ENCODE measurements at regions not wholly inside any gene's neighbourhood (a gene's known extent, or its start where the extent isn't known, plus 50 kb on each side); places are given as distances from the start of the nearest gene placed in this dataset.
A peak's percentile ranks its signal among the peaks of the same experiment; 100 is the strongest.

DNA sequence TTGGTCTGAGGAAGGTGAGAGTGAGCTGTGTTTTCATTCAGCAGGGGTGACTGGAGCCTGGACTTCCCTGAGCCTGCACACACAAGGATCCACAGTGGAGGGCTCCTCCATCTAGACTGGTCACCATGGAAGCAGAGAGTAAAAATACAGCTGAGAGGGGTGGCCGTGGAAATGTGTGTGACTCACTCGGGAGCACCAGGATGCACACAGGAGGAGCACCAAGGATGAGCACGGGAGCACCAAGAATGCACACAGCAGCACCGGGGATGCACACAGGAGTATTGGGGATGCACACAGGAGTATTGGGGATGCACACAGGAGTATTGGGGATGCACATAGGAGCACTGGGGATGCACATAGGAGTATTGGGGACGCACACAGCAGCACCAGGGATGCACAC is 365.2 kb upstream of the MYT1L start:
- no peaks in the 10 kb centered on the region for H3K36me3 ChIP-seq (ENCODE audit: control insufficient read depth, insufficient read depth, low read length)
- H3K18ac ChIP-seq (ENCODE audit: low read length), result no peak overlapping the region
- H3K4me1 ChIP-seq (ENCODE audit: control insufficient read depth, low read depth, low read length), result peaks cover 2% of the 10 kb centered on the region
- H2BK120ac ChIP-seq (ENCODE audit: low read depth, low read length), result no peak overlapping the region
- no peak overlapping the region for H2BK15ac ChIP-seq (replicated peaks; ENCODE audit: low read depth)
- no peak for DNase-seq
- no peak overlapping the region for H3K4ac ChIP-seq (ENCODE audit: low read depth, low read length)
- H3K23ac ChIP-seq (ENCODE audit: low read length), result no peak overlapping the region
- no peak overlapping the region for H2AK5ac ChIP-seq (ENCODE audit: low read length)
- H3K9ac ChIP-seq (ENCODE audit: low read length), result no peak overlapping the region
- H4K8ac ChIP-seq (ENCODE audit: low read depth, low read length), result no peak overlapping the region
- no peaks in the 10 kb centered on the region for H3K27me3 ChIP-seq (ENCODE audit: insufficient read depth, low read length, poor library complexity)
- H3K27ac ChIP-seq (ENCODE audit: low read depth, low read length), result no peak overlapping the region
- no peak overlapping the region for H2BK5ac ChIP-seq (ENCODE audit: low read length)
- H3K79me1 ChIP-seq (ENCODE audit: low read length), result no peaks in the 10 kb centered on the region
- no peak overlapping the region for H3K4me3 ChIP-seq (ENCODE audit: low read length)
- no peak overlapping the region for H4K5ac ChIP-seq (ENCODE audit: low read length)
- no peaks in the 10 kb centered on the region for H3K79me2 ChIP-seq (ENCODE audit: control insufficient read depth, insufficient read depth, low read length)
- H3K56ac ChIP-seq (ENCODE audit: low read length), result no peak overlapping the region
- no CpG with 5 or more reads among the region's 5 CpGs for WGBS (ENCODE audit: extremely low coverage, insufficient coverage, low lambda C conversion rate)
- H3K4me2 ChIP-seq (ENCODE audit: low read length), result no peak overlapping the region

DNA sequence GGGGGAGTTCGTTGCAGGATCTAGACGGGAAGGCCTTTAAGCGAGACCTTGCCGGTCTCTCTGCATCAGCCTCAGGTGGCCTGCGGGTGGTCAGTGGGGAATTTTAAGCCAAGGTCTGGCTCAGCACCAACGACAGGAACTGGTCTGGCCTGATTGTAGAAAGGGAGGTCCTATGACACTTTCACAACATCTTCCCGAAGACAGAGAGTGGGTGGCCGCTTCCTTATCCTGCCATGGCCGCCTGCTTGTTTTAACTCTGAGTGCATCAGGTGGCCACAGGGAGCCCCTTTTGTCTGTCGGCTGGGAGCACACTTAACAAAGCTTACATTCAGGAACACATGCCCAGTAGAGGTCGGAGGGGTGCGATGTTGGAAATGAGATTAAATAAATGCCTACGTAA is 363.7 kb upstream of the MYT1L start:
- no peaks in the 10 kb centered on the region for H3K79me1 ChIP-seq (ENCODE audit: low read length)
- no peak overlapping the region for H3K23ac ChIP-seq (ENCODE audit: low read length)
- no peak overlapping the region for H2BK15ac ChIP-seq (replicated peaks; ENCODE audit: low read depth)
- no peak overlapping the region for H4K5ac ChIP-seq (ENCODE audit: low read length)
- no peak overlapping the region for H3K4me2 ChIP-seq (ENCODE audit: low read length)
- H4K8ac ChIP-seq (ENCODE audit: low read depth, low read length), result no peak overlapping the region
- H3K4me3 ChIP-seq (ENCODE audit: low read length), result no peak overlapping the region
- H2BK120ac ChIP-seq (ENCODE audit: low read depth, low read length), result no peak overlapping the region
- no peak overlapping the region for H3K9ac ChIP-seq (ENCODE audit: low read length)
- no peak overlapping the region for H2BK5ac ChIP-seq (ENCODE audit: low read length)
- H3K4me1 ChIP-seq (ENCODE audit: control insufficient read depth, low read depth, low read length), result peaks cover 2% of the 10 kb centered on the region
- peak; percentile 12 for DNase-seq
- H3K18ac ChIP-seq (ENCODE audit: low read length), result no peak overlapping the region
- no peak overlapping the region for H3K27ac ChIP-seq (ENCODE audit: low read depth, low read length)
- WGBS (ENCODE audit: extremely low coverage, insufficient coverage, low lambda C conversion rate), result no CpG with 5 or more reads among the region's 13 CpGs
- H3K79me2 ChIP-seq (ENCODE audit: control insufficient read depth, insufficient read depth, low read length), result no peaks in the 10 kb centered on the region
- H2AK5ac ChIP-seq (ENCODE audit: low read length), result no peak overlapping the region
- H3K4ac ChIP-seq (ENCODE audit: low read depth, low read length), result no peak overlapping the region
- no peaks in the 10 kb centered on the region for H3K36me3 ChIP-seq (ENCODE audit: control insufficient read depth, insufficient read depth, low read length)
- no peaks in the 10 kb centered on the region for H3K27me3 ChIP-seq (ENCODE audit: insufficient read depth, low read length, poor library complexity)
- no peak overlapping the region for H3K56ac ChIP-seq (ENCODE audit: low read length)

DNA sequence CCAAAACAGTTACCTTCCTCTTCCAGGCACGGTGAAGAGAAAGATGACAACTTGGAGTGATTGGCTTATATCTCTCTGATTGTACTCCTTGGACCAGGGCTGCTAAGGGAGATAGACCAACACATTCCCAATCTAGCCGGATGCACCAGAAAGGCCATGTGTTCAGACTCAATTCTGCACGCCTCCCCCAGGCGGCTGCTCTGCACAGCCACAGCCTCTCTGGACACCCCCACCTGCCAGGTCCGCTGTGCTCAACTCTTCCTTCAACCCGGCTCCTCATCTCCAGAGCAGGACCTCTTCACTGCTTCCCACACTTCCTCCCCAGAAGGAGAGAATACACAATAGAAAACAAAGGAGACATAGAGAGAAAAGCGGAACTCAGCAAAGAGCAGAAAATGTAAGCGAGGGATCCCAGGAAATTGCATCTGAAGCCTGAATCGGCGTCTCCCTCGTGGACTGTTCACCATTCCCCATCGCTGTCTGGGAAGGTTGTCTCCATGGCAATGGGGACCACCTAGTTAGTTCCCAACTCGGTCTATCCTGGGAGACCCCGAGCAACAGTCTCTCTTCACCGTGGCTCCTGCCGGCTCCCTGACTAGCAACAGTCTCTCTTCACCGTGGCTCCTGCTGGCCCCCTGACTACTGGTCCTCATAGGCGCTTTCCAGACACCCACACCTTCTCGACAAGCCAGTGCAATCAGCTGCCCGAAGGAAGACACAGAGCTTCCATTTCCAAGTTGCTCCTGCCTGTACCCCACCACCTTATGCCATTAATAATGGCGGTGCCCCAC is 361.7 kb upstream of the MYT1L start:
- Histone ChIP-seq H4K5ac (ENCODE audit: low read length) (no peak overlapping the region), H3K4me1 (ENCODE audit: control insufficient read depth, low read depth, low read length) (no peaks in the 10 kb centered on the region), H3K56ac (ENCODE audit: low read length) (no peak overlapping the region), H3K4ac (ENCODE audit: low read depth, low read length) (no peak overlapping the region), H3K27ac (ENCODE audit: low read depth, low read length) (no peak overlapping the region), H2BK15ac (replicated peaks; ENCODE audit: low read depth) (no peak overlapping the region), H2AK5ac (ENCODE audit: low read length) (no peak overlapping the region), H4K8ac (ENCODE audit: low read depth, low read length) (no peak overlapping the region), H3K27me3 (ENCODE audit: insufficient read depth, low read length, poor library complexity) (no peaks in the 10 kb centered on the region), H3K36me3 (ENCODE audit: control insufficient read depth, insufficient read depth, low read length) (no peaks in the 10 kb centered on the region), H2BK5ac (ENCODE audit: low read length) (no peak overlapping the region), H3K79me2 (ENCODE audit: control insufficient read depth, insufficient read depth, low read length) (no peaks in the 10 kb centered on the region), H3K18ac (ENCODE audit: low read length) (no peak overlapping the region), H3K4me2 (ENCODE audit: low read length) (no peak overlapping the region), H2BK120ac (ENCODE audit: low read depth, low read length) (no peak overlapping the region), H3K79me1 (ENCODE audit: low read length) (no peaks in the 10 kb centered on the region), H3K23ac (ENCODE audit: low read length) (no peak overlapping the region), H3K9ac (ENCODE audit: low read length) (no peak overlapping the region), H3K4me3 (ENCODE audit: low read length) (no peak overlapping the region)
- WGBS (ENCODE audit: extremely low coverage, insufficient coverage, low lambda C conversion rate), result no CpG with 5 or more reads among the region's 21 CpGs
- no peak for DNase-seq

DNA sequence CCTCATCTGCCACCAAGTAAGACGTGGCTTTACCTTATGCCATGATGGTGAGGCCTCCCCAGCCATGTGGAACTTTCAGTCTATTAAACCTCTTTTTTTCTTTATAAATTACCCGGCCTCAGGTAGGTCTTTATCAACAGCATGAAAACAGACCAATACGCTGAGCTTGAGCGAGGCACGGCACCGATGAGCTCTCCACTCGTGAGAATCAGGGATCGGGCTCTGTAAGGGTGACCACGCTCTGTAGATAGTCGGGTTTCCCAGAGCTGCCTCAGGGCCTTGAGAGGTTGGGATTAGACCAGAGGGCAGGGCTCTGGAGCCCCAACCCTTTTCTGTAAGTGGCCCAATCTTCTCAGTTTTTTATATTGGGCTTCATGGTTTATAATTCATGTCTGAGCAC is 360.3 kb upstream of the MYT1L start:
- Histone ChIP-seq H2BK15ac (replicated peaks; ENCODE audit: low read depth) (no peak overlapping the region), H3K18ac (ENCODE audit: low read length) (no peak overlapping the region), H2BK120ac (ENCODE audit: low read depth, low read length) (no peak overlapping the region), H3K27ac (ENCODE audit: low read depth, low read length) (no peak overlapping the region), H3K23ac (ENCODE audit: low read length) (no peak overlapping the region), H3K9ac (ENCODE audit: low read length) (no peak overlapping the region), H3K4me2 (ENCODE audit: low read length) (no peak overlapping the region), H3K36me3 (ENCODE audit: control insufficient read depth, insufficient read depth, low read length) (no peaks in the 10 kb centered on the region), H4K8ac (ENCODE audit: low read depth, low read length) (no peak overlapping the region), H3K4me1 (ENCODE audit: control insufficient read depth, low read depth, low read length) (no peaks in the 10 kb centered on the region), H3K56ac (ENCODE audit: low read length) (no peak overlapping the region), H4K5ac (ENCODE audit: low read length) (no peak overlapping the region), H3K79me1 (ENCODE audit: low read length) (no peaks in the 10 kb centered on the region), H3K4me3 (ENCODE audit: low read length) (no peak overlapping the region), H3K27me3 (ENCODE audit: insufficient read depth, low read length, poor library complexity) (no peaks in the 10 kb centered on the region), H3K4ac (ENCODE audit: low read depth, low read length) (no peak overlapping the region), H2BK5ac (ENCODE audit: low read length) (no peak overlapping the region), H2AK5ac (ENCODE audit: low read length) (no peak overlapping the region), H3K79me2 (ENCODE audit: control insufficient read depth, insufficient read depth, low read length) (no peaks in the 10 kb centered on the region)
- no CpG with 5 or more reads among the region's 10 CpGs for WGBS (ENCODE audit: extremely low coverage, insufficient coverage, low lambda C conversion rate)
- no peak for DNase-seq

DNA sequence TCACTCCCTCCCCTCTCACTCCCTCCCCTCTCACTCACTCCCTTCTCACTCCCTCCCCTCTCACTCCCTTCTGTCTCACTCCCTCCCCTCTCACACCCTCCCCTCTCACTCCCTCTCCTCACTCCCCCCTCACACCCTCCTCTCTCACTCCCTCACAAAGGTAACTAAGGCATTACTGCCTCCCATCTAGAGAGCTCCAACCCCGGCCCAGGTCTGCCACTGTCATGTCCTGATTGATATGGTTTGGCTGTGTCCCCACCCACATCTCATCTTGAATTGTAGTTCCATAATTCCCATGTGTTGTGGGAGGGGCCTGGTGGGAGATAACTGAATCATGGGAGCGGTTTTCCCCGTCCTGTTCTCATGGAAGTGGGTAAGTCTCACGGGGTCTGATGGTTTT is 359.9 kb upstream of the MYT1L start:
- Histone ChIP-seq H3K27me3 (ENCODE audit: insufficient read depth, low read length, poor library complexity) (no peaks in the 10 kb centered on the region), H2BK15ac (replicated peaks; ENCODE audit: low read depth) (no peak overlapping the region), H4K5ac (ENCODE audit: low read length) (no peak overlapping the region), H3K18ac (ENCODE audit: low read length) (no peak overlapping the region), H2AK5ac (ENCODE audit: low read length) (no peak overlapping the region), H3K4me1 (ENCODE audit: control insufficient read depth, low read depth, low read length) (no peaks in the 10 kb centered on the region), H3K4ac (ENCODE audit: low read depth, low read length) (no peak overlapping the region), H3K79me1 (ENCODE audit: low read length) (no peaks in the 10 kb centered on the region), H3K9ac (ENCODE audit: low read length) (no peak overlapping the region), H3K56ac (ENCODE audit: low read length) (no peak overlapping the region), H3K36me3 (ENCODE audit: control insufficient read depth, insufficient read depth, low read length) (no peaks in the 10 kb centered on the region), H2BK5ac (ENCODE audit: low read length) (no peak overlapping the region), H3K23ac (ENCODE audit: low read length) (no peak overlapping the region), H3K4me3 (ENCODE audit: low read length) (no peak overlapping the region), H3K79me2 (ENCODE audit: control insufficient read depth, insufficient read depth, low read length) (no peaks in the 10 kb centered on the region), H3K4me2 (ENCODE audit: low read length) (no peak overlapping the region), H2BK120ac (ENCODE audit: low read depth, low read length) (no peak overlapping the region), H3K27ac (ENCODE audit: low read depth, low read length) (no peak overlapping the region), H4K8ac (ENCODE audit: low read depth, low read length) (no peak overlapping the region)
- no CpG with 5 or more reads among the region's 4 CpGs for WGBS (ENCODE audit: extremely low coverage, insufficient coverage, low lambda C conversion rate)
- DNase-seq, result no peak

DNA sequence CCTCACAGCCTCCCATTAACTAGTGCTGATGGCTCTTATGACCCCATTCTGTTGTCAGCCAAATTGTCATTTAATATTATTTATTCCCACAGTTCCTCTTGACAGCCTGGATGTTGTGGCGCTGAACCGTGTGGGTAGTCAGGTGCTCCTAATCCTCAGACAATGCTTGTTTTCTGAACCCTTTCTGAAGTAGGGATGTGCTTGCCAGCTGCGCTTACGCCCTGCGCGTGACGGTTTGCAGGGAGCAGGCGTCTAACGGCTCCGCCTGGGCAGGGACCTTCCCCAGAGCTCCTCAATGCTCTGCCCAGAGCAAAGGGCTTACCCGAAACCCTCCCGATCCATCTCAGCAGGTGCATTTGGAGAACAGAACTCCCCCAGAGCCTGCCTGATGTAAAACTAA is 358.2 kb upstream of the MYT1L start:
- no peaks in the 10 kb centered on the region for H3K36me3 ChIP-seq (ENCODE audit: control insufficient read depth, insufficient read depth, low read length)
- H2AK5ac ChIP-seq (ENCODE audit: low read length), result no peak overlapping the region
- no peaks in the 10 kb centered on the region for H3K79me1 ChIP-seq (ENCODE audit: low read length)
- no peak overlapping the region for H3K4me2 ChIP-seq (ENCODE audit: low read length)
- H3K9ac ChIP-seq (ENCODE audit: low read length), result no peak overlapping the region
- H3K27ac ChIP-seq (ENCODE audit: low read depth, low read length), result no peak overlapping the region
- H4K5ac ChIP-seq (ENCODE audit: low read length), result no peak overlapping the region
- no CpG with 5 or more reads among the region's 12 CpGs for WGBS (ENCODE audit: extremely low coverage, insufficient coverage, low lambda C conversion rate)
- H2BK15ac ChIP-seq (replicated peaks; ENCODE audit: low read depth), result no peak overlapping the region
- no peak overlapping the region for H3K18ac ChIP-seq (ENCODE audit: low read length)
- no peaks in the 10 kb centered on the region for H3K4me1 ChIP-seq (ENCODE audit: control insufficient read depth, low read depth, low read length)
- no peak overlapping the region for H2BK120ac ChIP-seq (ENCODE audit: low read depth, low read length)
- H3K4me3 ChIP-seq (ENCODE audit: low read length), result no peak overlapping the region
- H4K8ac ChIP-seq (ENCODE audit: low read depth, low read length), result no peak overlapping the region
- no peaks in the 10 kb centered on the region for H3K27me3 ChIP-seq (ENCODE audit: insufficient read depth, low read length, poor library complexity)
- H3K56ac ChIP-seq (ENCODE audit: low read length), result no peak overlapping the region
- no peak for DNase-seq
- no peak overlapping the region for H2BK5ac ChIP-seq (ENCODE audit: low read length)
- H3K79me2 ChIP-seq (ENCODE audit: control insufficient read depth, insufficient read depth, low read length), result no peaks in the 10 kb centered on the region
- no peak overlapping the region for H3K23ac ChIP-seq (ENCODE audit: low read length)
- no peak overlapping the region for H3K4ac ChIP-seq (ENCODE audit: low read depth, low read length)

Measured in mesendoderm (in vitro differentiated cells).